IPS-18a (cell line): ENCODE measurements at regions not wholly inside any gene's neighbourhood (a gene's known extent, or its start where the extent isn't known, plus 50 kb on each side); places are given as distances from the start of the nearest gene placed in this dataset.

Experiments used
- H3K27ac ChIP-seq: one replicate; pipeline ENCODE4 v1.5.1; 2013; ENCODE audit warnings: low read length
- H3K27me3 ChIP-seq: one replicate; pipeline ENCODE4 v1.6.1; 2013; ENCODE audit warnings: mild to moderate bottlenecking, low read length; ENCODE audit not compliant: control insufficient read depth, insufficient read depth
- H3K36me3 ChIP-seq: one replicate; pipeline ENCODE4 v1.6.1; 2013; ENCODE audit warnings: low read depth, low read length; ENCODE audit not compliant: control insufficient read depth
- H3K4me1 ChIP-seq: one replicate; pipeline ENCODE4 v1.6.1; 2013; ENCODE audit warnings: low read depth, low read length; ENCODE audit not compliant: control insufficient read depth
- H3K4me3 ChIP-seq: one replicate; pipeline ENCODE4 v1.5.1; 2013; ENCODE audit warnings: low read length
- H3K9ac ChIP-seq: one replicate; pipeline ENCODE4 v1.6.1; 2013; ENCODE audit warnings: mild to moderate bottlenecking, low read length, moderate library complexity
- H3K9me3 ChIP-seq: one replicate; pipeline ENCODE4 v1.6.1; 2013; ENCODE audit warnings: low read depth, low read length; ENCODE audit not compliant: control insufficient read depth

- Histone ChIP-seq H3K4me3 (no peak overlapping the region), H3K36me3 (no peaks in the 10 kb centered on the region), H3K9me3 (no peaks in the 10 kb centered on the region), H3K9ac (no peak overlapping the region), H3K27me3 (no peaks in the 10 kb centered on the region), H3K27ac (no peak overlapping the region), H3K4me1 (no peaks in the 10 kb centered on the region)
These were observed 92.4 kb downstream of the ZNF365 start for GRCh38 chr10:62466590-62466989.

- H3K27ac ChIP-seq = no peak overlapping the region
- no peaks in the 10 kb centered on the region for H3K36me3 ChIP-seq
- H3K9ac ChIP-seq = no peak overlapping the region
- no peaks in the 10 kb centered on the region for H3K4me1 ChIP-seq
- no peaks in the 10 kb centered on the region for H3K27me3 ChIP-seq
- no peaks in the 10 kb centered on the region for H3K9me3 ChIP-seq
- no peak overlapping the region for H3K4me3 ChIP-seq
These were observed 93.4 kb downstream of the ZNF365 start for GRCh38 chr10:62467527-62467926.

GRCh38 chr10:62471711-62472110 lies 97.5 kb downstream of the ZNF365 start:
- no peaks in the 10 kb centered on the region for H3K36me3 ChIP-seq
- H3K27ac ChIP-seq = no peak overlapping the region
- H3K9ac ChIP-seq = no peak overlapping the region
- H3K9me3 ChIP-seq = no peaks in the 10 kb centered on the region
- H3K4me1 ChIP-seq = no peaks in the 10 kb centered on the region
- H3K27me3 ChIP-seq = no peaks in the 10 kb centered on the region
- no peak overlapping the region for H3K4me3 ChIP-seq

- Histone ChIP-seq H3K9ac (no peak overlapping the region), H3K4me1 (no peaks in the 10 kb centered on the region), H3K9me3 (no peaks in the 10 kb centered on the region), H3K27me3 (no peaks in the 10 kb centered on the region), H3K36me3 (no peaks in the 10 kb centered on the region), H3K27ac (no peak overlapping the region), H3K4me3 (no peak overlapping the region)
These were observed 99.1 kb downstream of the ZNF365 start for GRCh38 chr10:62473241-62473640.

GRCh38 chr10:62475551-62475950 lies 101.4 kb downstream of the ZNF365 start:
- H3K4me1 ChIP-seq = no peaks in the 10 kb centered on the region
- H3K9me3 ChIP-seq = no peaks in the 10 kb centered on the region
- no peak overlapping the region for H3K4me3 ChIP-seq
- no peak overlapping the region for H3K9ac ChIP-seq
- H3K27ac ChIP-seq = no peak overlapping the region
- no peaks in the 10 kb centered on the region for H3K36me3 ChIP-seq
- no peaks in the 10 kb centered on the region for H3K27me3 ChIP-seq

GRCh38 chr10:62479523-62479922 lies 105.4 kb downstream of the ZNF365 start:
- Histone ChIP-seq H3K36me3 (no peaks in the 10 kb centered on the region), H3K4me3 (no peak overlapping the region), H3K27me3 (no peaks in the 10 kb centered on the region), H3K9ac (no peak overlapping the region), H3K9me3 (no peaks in the 10 kb centered on the region), H3K4me1 (no peaks in the 10 kb centered on the region), H3K27ac (no peak overlapping the region)

- no peaks in the 10 kb centered on the region for H3K9me3 ChIP-seq
- H3K27ac ChIP-seq = no peak overlapping the region
- no peaks in the 10 kb centered on the region for H3K36me3 ChIP-seq
- H3K27me3 ChIP-seq = no peaks in the 10 kb centered on the region
- H3K9ac ChIP-seq = no peak overlapping the region
- no peak overlapping the region for H3K4me3 ChIP-seq
- H3K4me1 ChIP-seq = no peaks in the 10 kb centered on the region
These were observed 106.0 kb downstream of the ZNF365 start for GRCh38 chr10:62480196-62480595.

GRCh38 chr10:62482581-62482980 lies 108.4 kb downstream of the ZNF365 start:
- Histone ChIP-seq H3K4me3 (no peak overlapping the region), H3K36me3 (no peaks in the 10 kb centered on the region), H3K4me1 (no peaks in the 10 kb centered on the region), H3K27ac (no peak overlapping the region), H3K27me3 (no peaks in the 10 kb centered on the region), H3K9me3 (no peaks in the 10 kb centered on the region), H3K9ac (no peak overlapping the region)

GRCh38 chr10:62491597-62491996 lies 117.4 kb downstream of the ZNF365 start:
- Histone ChIP-seq H3K27me3 (no peaks in the 10 kb centered on the region), H3K27ac (no peak overlapping the region), H3K4me1 (no peaks in the 10 kb centered on the region), H3K9ac (no peak overlapping the region), H3K4me3 (no peak overlapping the region), H3K9me3 (no peaks in the 10 kb centered on the region), H3K36me3 (no peaks in the 10 kb centered on the region)

GRCh38 chr10:62492012-62492869 lies 118.1 kb downstream of the ZNF365 start:
- Histone ChIP-seq H3K27ac (no peak overlapping the region), H3K36me3 (no peaks in the 10 kb centered on the region), H3K4me1 (no peaks in the 10 kb centered on the region), H3K27me3 (no peaks in the 10 kb centered on the region), H3K9me3 (no peaks in the 10 kb centered on the region), H3K9ac (no peak overlapping the region), H3K4me3 (no peak overlapping the region)

- Histone ChIP-seq H3K27me3 (no peaks in the 10 kb centered on the region), H3K4me3 (no peak overlapping the region), H3K9ac (no peak overlapping the region), H3K27ac (no peak overlapping the region), H3K9me3 (no peaks in the 10 kb centered on the region), H3K36me3 (no peaks in the 10 kb centered on the region), H3K4me1 (no peaks in the 10 kb centered on the region)
These were observed 118.7 kb downstream of the ZNF365 start for GRCh38 chr10:62492870-62493180.

- H3K27me3 ChIP-seq = no peaks in the 10 kb centered on the region
- no peak overlapping the region for H3K27ac ChIP-seq
- H3K9me3 ChIP-seq = no peaks in the 10 kb centered on the region
- no peaks in the 10 kb centered on the region for H3K36me3 ChIP-seq
- H3K9ac ChIP-seq = no peak overlapping the region
- H3K4me3 ChIP-seq = no peak overlapping the region
- H3K4me1 ChIP-seq = peaks cover 7% of the 10 kb centered on the region
These were observed 122.8 kb downstream of the ZNF365 start for GRCh38 chr10:62496925-62497324.
